ENCODE measurements at regions not wholly inside any gene's neighbourhood (a gene's known extent, or its start where the extent isn't known, plus 50 kb on each side); places are given as distances from the start of the nearest gene placed in this dataset.

- Histone ChIP-seq H4K91ac (ENCODE audit: insufficient read depth, low read depth, low read length) (no peak overlapping the region), H3K9me3 (ENCODE audit: control insufficient read depth, insufficient read depth, low read length) (no peaks in the 10 kb centered on the region), H3K23ac (ENCODE audit: low read depth, low read length) (no peak overlapping the region), H2BK5ac (ENCODE audit: low read depth, low read length, poor library complexity, severe bottlenecking) (no peak overlapping the region), H3K9me1 (ENCODE audit: insufficient read depth, low read length) (no peaks in the 10 kb centered on the region), H3K14ac (replicated peaks; ENCODE audit: low read depth, low read length) (no peak overlapping the region), H3K9ac (ENCODE audit: low read depth, low read length) (no peak overlapping the region), H3K27me3 (ENCODE audit: control insufficient read depth, insufficient read depth, low read length) (no peaks in the 10 kb centered on the region), H3K18ac (ENCODE audit: low read depth, low read length) (no peak overlapping the region), H3K4ac (ENCODE audit: low read depth, low read length) (no peak overlapping the region), H3K79me1 (ENCODE audit: low read depth in 1 of 2, low read length in 2 of 2) (no peaks in the 10 kb centered on the region), H2AFZ (replicated peaks; ENCODE audit: low read length, poor library complexity) (no peak overlapping the region), H3K27ac (ENCODE audit: insufficient read depth, low read length) (no peak overlapping the region), H3K4me3 (ENCODE audit: insufficient read depth, low read depth, low read length) (no peak overlapping the region), H3K4me1 (ENCODE audit: control insufficient read depth, insufficient read depth, low read length) (peaks cover 1% of the 10 kb centered on the region; the same call in 1 of the 2 replicates), H3K36me3 (ENCODE audit: control insufficient read depth, insufficient read depth, low read length) (no peaks in the 10 kb centered on the region), H4K20me1 (ENCODE audit: insufficient read depth, low read length) (no peaks in the 10 kb centered on the region), H2AK9ac (replicated peaks; ENCODE audit: low read depth, low read length, poor library complexity) (no peak overlapping the region), H2BK20ac (ENCODE audit: low read depth, low read length) (no peak overlapping the region), H3K56ac (ENCODE audit: extremely low read depth, insufficient read depth, low read length) (no peak overlapping the region), H2BK120ac (ENCODE audit: low read depth, low read length) (no peak overlapping the region), H2AK5ac (ENCODE audit: low read depth, low read length) (no peak overlapping the region), H4K8ac (ENCODE audit: low read depth in 2 of 2, low read length in 2 of 2) (no peak overlapping the region), H3K4me2 (ENCODE audit: low read depth, low read length) (no peak overlapping the region), H2BK15ac (ENCODE audit: low read depth, low read length) (no peak overlapping the region), H4K5ac (ENCODE audit: low read depth, low read length) (no peak overlapping the region)
- dilution Hi-C loops (cut with HindIII; ENCODE audit: low sequenced_read_pairs, unreplicated experiment), result no loop called here
- BruUV-seq (replicated peaks), result no TSS peak
- CTCF ChIA-PET, result no interaction called here
- TF ChIP-seq CTCF (conservative IDR thresholded peaks at IDR 0.05; ENCODE audit: low read depth, low read length) (no peak), ELK1 (IDR thresholded peaks at IDR 0.05; ENCODE audit: borderline replicate concordance, low read depth, low read length) (no peak), CEBPB (IDR thresholded peaks at IDR 0.05; ENCODE audit: low read depth, low read length) (no peak), RCOR1 (IDR thresholded peaks at IDR 0.05; ENCODE audit: insufficient replicate concordance, low read length) (no peak), USF2 (IDR thresholded peaks at IDR 0.05; ENCODE audit: low read depth, low read length) (no peak), MAFK (IDR thresholded peaks at IDR 0.05; ENCODE audit: low read depth, low read length) (no peak), RFX5 (IDR thresholded peaks at IDR 0.05; ENCODE audit: low read depth, low read length) (no peak), BHLHE40 (IDR thresholded peaks at IDR 0.05; ENCODE audit: low read depth, low read length) (no peak), MAZ (IDR thresholded peaks at IDR 0.05; ENCODE audit: borderline replicate concordance, low read depth, low read length) (no peak)
- POLR2A ChIA-PET (ENCODE audit: unreplicated experiment), result no interaction called here
- DNase-seq (peak; percentile 31), ATAC-seq (ENCODE audit: low read depth) (peak; percentile 21; the same call in 1 of the 2 replicates)
- intact Hi-C loops (cut with micrococcal nuclease), result no loop called here
- in situ Hi-C loops (cut with MboI; ENCODE audit: low sequenced_read_pairs), result no loop called here
- no CpG with 5 or more reads among the region's 2 CpGs for WGBS, 2 experiments (ENCODE audit: extremely low coverage in 2 of 2, insufficient read length in 1 of 2)
These were observed 266.6 kb downstream of the SMARCA2 start for GRCh38 chr9:2281803-2282185.

Data from IMR-90 (cell line).